ENCODE measurements at regions not wholly inside any gene's neighbourhood (a gene's known extent, or its start where the extent isn't known, plus 50 kb on each side); places are given as distances from the start of the nearest gene placed in this dataset.

DNA sequence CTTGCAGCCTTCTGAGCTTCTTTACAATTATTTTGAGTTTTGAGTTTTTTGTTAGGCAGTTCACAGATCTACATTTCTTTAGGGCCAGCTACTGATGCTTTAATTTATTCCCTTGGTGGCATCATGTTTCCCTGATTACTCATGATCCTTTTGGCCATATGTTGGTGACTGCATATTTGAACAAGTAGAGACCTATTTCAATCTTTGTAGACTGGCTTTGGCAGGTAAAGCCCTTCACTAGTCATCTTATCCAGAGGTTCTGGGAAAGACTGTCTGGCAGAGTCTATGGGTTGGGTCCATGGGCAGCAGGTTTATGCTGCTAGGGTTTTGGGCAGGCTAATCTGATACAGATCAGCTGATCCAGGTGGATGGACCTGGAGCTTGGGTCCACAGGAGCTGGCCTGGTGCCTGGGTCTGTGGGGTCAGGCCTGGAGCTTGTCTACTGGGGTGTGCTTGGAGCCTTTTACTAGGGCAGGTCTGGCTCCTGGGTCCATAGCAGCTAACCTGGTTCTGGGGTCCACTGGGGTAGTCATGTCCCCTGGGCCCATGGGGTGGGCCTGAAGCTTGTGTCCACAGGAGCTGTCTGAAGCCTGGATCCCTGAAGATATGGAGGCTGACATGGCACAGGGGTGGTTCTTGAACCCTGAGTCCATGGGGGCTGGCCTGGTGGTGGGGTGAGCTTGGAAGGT, 72.7 kb downstream of the GPR85 start:
- TF ChIP-seq TAF1 (IDR thresholded peaks at IDR 0.05; ENCODE audit: borderline replicate concordance, low read depth, low read length) = no peak
- TF ChIP-seq NRF1 (IDR thresholded peaks at IDR 0.05; ENCODE audit: low read depth, low read length) = no peak
- TF ChIP-seq, protein P1, sequence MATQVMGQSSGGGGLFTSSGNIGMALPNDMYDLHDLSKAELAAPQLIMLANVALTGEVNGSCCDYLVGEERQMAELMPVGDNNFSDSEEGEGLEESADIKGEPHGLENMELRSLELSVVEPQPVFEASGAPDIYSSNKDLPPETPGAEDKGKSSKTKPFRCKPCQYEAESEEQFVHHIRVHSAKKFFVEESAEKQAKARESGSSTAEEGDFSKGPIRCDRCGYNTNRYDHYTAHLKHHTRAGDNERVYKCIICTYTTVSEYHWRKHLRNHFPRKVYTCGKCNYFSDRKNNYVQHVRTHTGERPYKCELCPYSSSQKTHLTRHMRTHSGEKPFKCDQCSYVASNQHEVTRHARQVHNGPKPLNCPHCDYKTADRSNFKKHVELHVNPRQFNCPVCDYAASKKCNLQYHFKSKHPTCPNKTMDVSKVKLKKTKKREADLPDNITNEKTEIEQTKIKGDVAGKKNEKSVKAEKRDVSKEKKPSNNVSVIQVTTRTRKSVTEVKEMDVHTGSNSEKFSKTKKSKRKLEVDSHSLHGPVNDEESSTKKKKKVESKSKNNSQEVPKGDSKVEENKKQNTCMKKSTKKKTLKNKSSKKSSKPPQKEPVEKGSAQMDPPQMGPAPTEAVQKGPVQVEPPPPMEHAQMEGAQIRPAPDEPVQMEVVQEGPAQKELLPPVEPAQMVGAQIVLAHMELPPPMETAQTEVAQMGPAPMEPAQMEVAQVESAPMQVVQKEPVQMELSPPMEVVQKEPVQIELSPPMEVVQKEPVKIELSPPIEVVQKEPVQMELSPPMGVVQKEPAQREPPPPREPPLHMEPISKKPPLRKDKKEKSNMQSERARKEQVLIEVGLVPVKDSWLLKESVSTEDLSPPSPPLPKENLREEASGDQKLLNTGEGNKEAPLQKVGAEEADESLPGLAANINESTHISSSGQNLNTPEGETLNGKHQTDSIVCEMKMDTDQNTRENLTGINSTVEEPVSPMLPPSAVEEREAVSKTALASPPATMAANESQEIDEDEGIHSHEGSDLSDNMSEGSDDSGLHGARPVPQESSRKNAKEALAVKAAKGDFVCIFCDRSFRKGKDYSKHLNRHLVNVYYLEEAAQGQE (IDR thresholded peaks at IDR 0.05; ENCODE audit: low read depth, low read length) = no peak
- TF ChIP-seq POLR2AphosphoS5 (IDR thresholded peaks at IDR 0.05; ENCODE audit: low read depth, low read length) = no peak
- no peak for TF ChIP-seq EZH2phosphoT487 (IDR thresholded peaks at IDR 0.05; ENCODE audit: borderline replicate concordance, low read depth)
- TF ChIP-seq CTCF (IDR thresholded peaks at IDR 0.05) = no peak

Measured in SK-N-SH (cell line).